ENCODE measurements at regions not wholly inside any gene's neighbourhood (a gene's known extent, or its start where the extent isn't known, plus 50 kb on each side); places are given as distances from the start of the nearest gene placed in this dataset.
"Not testable (repeated sequence)": the region's sequence is repeated elsewhere in the genome, so short reads cannot be mapped to it uniquely, and the experiment has no call there.

DNA sequence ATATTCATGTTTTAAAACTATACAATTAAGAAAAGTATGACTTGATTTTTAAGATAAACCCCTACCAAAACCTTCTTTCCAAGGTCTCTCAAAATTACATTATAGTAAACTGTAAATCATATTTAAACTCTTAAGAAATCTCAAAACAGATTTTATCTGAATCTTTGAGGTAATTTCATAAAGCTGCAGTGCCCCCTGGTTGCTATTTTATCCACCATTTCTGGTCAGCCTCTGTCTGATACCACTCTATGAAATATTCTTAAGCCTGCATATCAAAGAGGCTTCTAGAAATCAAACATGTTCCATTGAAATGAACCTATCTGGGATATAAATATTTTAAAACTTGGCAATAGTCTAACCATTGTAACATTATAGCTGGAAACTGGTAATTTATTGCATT is 317.3 kb downstream of the COL11A1 start:
- peaks cover 3% of the 10 kb centered on the region for H3K27me3 Mint-ChIP-seq (ENCODE audit: unreplicated experiment)

DNA sequence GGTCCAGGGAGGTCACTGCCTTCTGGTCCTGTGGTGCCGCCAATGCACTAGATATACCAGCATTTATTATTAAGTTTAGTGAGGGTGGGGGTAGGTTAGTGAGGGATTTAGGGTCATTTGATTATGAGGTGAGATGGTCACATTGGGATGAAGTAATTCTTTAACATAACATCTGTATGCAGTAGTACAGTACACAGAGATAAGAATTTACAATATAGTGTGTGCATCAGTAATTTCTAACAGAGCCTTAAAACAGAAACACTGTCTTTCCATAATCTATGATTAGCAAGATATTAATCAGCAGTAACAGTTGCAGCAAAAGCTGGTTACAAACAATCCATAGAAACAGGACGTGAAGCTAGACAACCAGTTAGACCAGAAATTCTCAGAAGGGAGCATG is 318.4 kb downstream of the COL11A1 start:
- not testable (repeated sequence) for H3K9me3 Mint-ChIP-seq (ENCODE audit: unreplicated experiment); H3K27me3 Mint-ChIP-seq (ENCODE audit: unreplicated experiment); H3K4me1 Mint-ChIP-seq (ENCODE audit: low read depth, unreplicated experiment); H3K36me3 Mint-ChIP-seq (ENCODE audit: unreplicated experiment); DNase-seq; H3K27ac Mint-ChIP-seq (ENCODE audit: unreplicated experiment); H3K4me3 Mint-ChIP-seq (ENCODE audit: unreplicated experiment)

More for the DNA sequence above, 317.3 kb downstream of the COL11A1 start:
- Mint-ChIP-seq H3K36me3 (ENCODE audit: unreplicated experiment) (no peaks in the 10 kb centered on the region), H3K4me1 (ENCODE audit: low read depth, unreplicated experiment) (no peaks in the 10 kb centered on the region), H3K4me3 (ENCODE audit: unreplicated experiment) (no peak overlapping the region), H3K27ac (ENCODE audit: unreplicated experiment) (no peak overlapping the region), H3K9me3 (ENCODE audit: unreplicated experiment) (no peaks in the 10 kb centered on the region)
- no peak for DNase-seq
- TF ChIP-seq CTCF (IDR thresholded peaks at IDR 0.05; ENCODE audit: partially characterized antibody, unreplicated experiment) = no peak

- Mint-ChIP-seq H3K4me1 (ENCODE audit: low read depth, unreplicated experiment) (no peaks in the 10 kb centered on the region), H3K4me3 (ENCODE audit: unreplicated experiment) (no peak overlapping the region), H3K9me3 (ENCODE audit: unreplicated experiment) (peaks cover 4% of the 10 kb centered on the region), H3K27ac (ENCODE audit: unreplicated experiment) (no peak overlapping the region), H3K36me3 (ENCODE audit: unreplicated experiment) (peaks cover 8% of the 10 kb centered on the region), H3K27me3 (ENCODE audit: unreplicated experiment) (peaks cover 3% of the 10 kb centered on the region)
- no peak for TF ChIP-seq CTCF (IDR thresholded peaks at IDR 0.05; ENCODE audit: partially characterized antibody, unreplicated experiment)
- DNase-seq = no peak
Measured at GRCh38 chr1:102783487-102783886, 324.8 kb downstream of the COL11A1 start.

- H3K27ac Mint-ChIP-seq (ENCODE audit: unreplicated experiment) = no peak overlapping the region
- H3K4me3 Mint-ChIP-seq (ENCODE audit: unreplicated experiment) = no peak overlapping the region
- H3K27me3 Mint-ChIP-seq (ENCODE audit: unreplicated experiment) = peaks cover 3% of the 10 kb centered on the region
- peaks cover 4% of the 10 kb centered on the region for H3K9me3 Mint-ChIP-seq (ENCODE audit: unreplicated experiment)
- no peak for DNase-seq
- no peak for TF ChIP-seq CTCF (IDR thresholded peaks at IDR 0.05; ENCODE audit: partially characterized antibody, unreplicated experiment)
- no peaks in the 10 kb centered on the region for H3K4me1 Mint-ChIP-seq (ENCODE audit: low read depth, unreplicated experiment)
- H3K36me3 Mint-ChIP-seq (ENCODE audit: unreplicated experiment) = peaks cover 8% of the 10 kb centered on the region
Measured at GRCh38 chr1:102782144-102782543, 326.2 kb downstream of the COL11A1 start.

DNA sequence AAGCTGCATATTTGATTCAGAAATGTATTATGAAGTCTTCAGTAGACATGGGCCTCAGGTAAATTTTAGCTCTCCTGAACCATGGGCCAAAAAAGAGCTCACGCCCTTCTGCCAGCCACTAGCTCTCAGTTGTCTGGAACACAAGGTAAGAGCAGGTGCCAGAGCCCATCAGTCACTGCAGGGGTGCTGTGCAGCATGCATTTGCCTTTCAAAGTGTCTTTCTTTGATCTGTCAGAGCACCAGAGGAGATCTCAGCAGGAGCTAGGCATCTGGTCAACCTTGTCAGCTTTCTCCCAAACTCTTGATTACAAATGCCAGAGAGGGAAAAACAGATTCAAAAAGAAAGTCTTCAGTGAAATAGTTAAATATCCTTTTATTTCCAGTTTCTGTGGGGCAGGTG is 332.3 kb downstream of the COL11A1 start:
- no peak overlapping the region for H3K27ac Mint-ChIP-seq (ENCODE audit: unreplicated experiment)
- H3K36me3 Mint-ChIP-seq (ENCODE audit: unreplicated experiment) = no peaks in the 10 kb centered on the region
- no peaks in the 10 kb centered on the region for H3K4me1 Mint-ChIP-seq (ENCODE audit: low read depth, unreplicated experiment)
- peaks cover 1% of the 10 kb centered on the region for H3K27me3 Mint-ChIP-seq (ENCODE audit: unreplicated experiment)
- no peak for DNase-seq
- TF ChIP-seq CTCF (IDR thresholded peaks at IDR 0.05; ENCODE audit: partially characterized antibody, unreplicated experiment) = no peak
- H3K9me3 Mint-ChIP-seq (ENCODE audit: unreplicated experiment) = no peaks in the 10 kb centered on the region
- no peak overlapping the region for H3K4me3 Mint-ChIP-seq (ENCODE audit: unreplicated experiment)

- Mint-ChIP-seq H3K36me3 (ENCODE audit: unreplicated experiment) (no peaks in the 10 kb centered on the region), H3K4me1 (ENCODE audit: low read depth, unreplicated experiment) (no peaks in the 10 kb centered on the region), H3K4me3 (ENCODE audit: unreplicated experiment) (no peak overlapping the region), H3K9me3 (ENCODE audit: unreplicated experiment) (no peaks in the 10 kb centered on the region), H3K27me3 (ENCODE audit: unreplicated experiment) (peaks cover 1% of the 10 kb centered on the region), H3K27ac (ENCODE audit: unreplicated experiment) (no peak overlapping the region)
- DNase-seq = no peak
- TF ChIP-seq CTCF (IDR thresholded peaks at IDR 0.05; ENCODE audit: partially characterized antibody, unreplicated experiment) = no peak
Measured at GRCh38 chr1:102772831-102773230, 335.5 kb downstream of the COL11A1 start.
